ENCODE measurements at regions not wholly inside any gene's neighbourhood (a gene's known extent, or its start where the extent isn't known, plus 50 kb on each side); places are given as distances from the start of the nearest gene placed in this dataset.

- H4K5ac ChIP-seq (ENCODE audit: low read depth, low read length) = no peak overlapping the region
- H3K4ac ChIP-seq (ENCODE audit: low read depth, low read length) = no peak overlapping the region
- no peak overlapping the region for H2BK5ac ChIP-seq (ENCODE audit: low read depth, low read length, poor library complexity, severe bottlenecking)
- WGBS, 2 experiments (ENCODE audit: extremely low coverage in 2 of 2, insufficient read length in 1 of 2) = no CpG with 5 or more reads among the region's 6 CpGs
- ATAC-seq (ENCODE audit: low read depth) (no peak), DNase-seq (no peak)
- H2BK20ac ChIP-seq (ENCODE audit: low read depth, low read length) = no peak overlapping the region
- in situ Hi-C loops (cut with MboI; ENCODE audit: low sequenced_read_pairs) (no loop called here), dilution Hi-C loops (cut with HindIII; ENCODE audit: low sequenced_read_pairs, unreplicated experiment) (no loop called here), intact Hi-C loops (cut with micrococcal nuclease) (no loop called here)
- H2AFZ ChIP-seq (replicated peaks; ENCODE audit: low read length, poor library complexity) = no peak overlapping the region
- H3K14ac ChIP-seq (replicated peaks; ENCODE audit: low read depth, low read length) = no peak overlapping the region
- H3K4me3 ChIP-seq (ENCODE audit: insufficient read depth, low read depth, low read length) = no peak overlapping the region
- no peaks in the 10 kb centered on the region for H4K20me1 ChIP-seq (ENCODE audit: insufficient read depth, low read length)
- no peak overlapping the region for H2BK15ac ChIP-seq (ENCODE audit: low read depth, low read length)
- no peaks in the 10 kb centered on the region for H3K9me1 ChIP-seq (ENCODE audit: insufficient read depth, low read length)
- TF ChIP-seq FOS (IDR thresholded peaks at IDR 0.05; ENCODE audit: low read depth, low read length) = no peak
- no peak for TF ChIP-seq BHLHE40 (IDR thresholded peaks at IDR 0.05; ENCODE audit: low read depth, low read length)
- no peak for TF ChIP-seq MAZ (IDR thresholded peaks at IDR 0.05; ENCODE audit: borderline replicate concordance, low read depth, low read length)
- no peak for TF ChIP-seq CHD1 (IDR thresholded peaks at IDR 0.05; ENCODE audit: low read depth, low read length)
- no peak for TF ChIP-seq RCOR1 (IDR thresholded peaks at IDR 0.05; ENCODE audit: insufficient replicate concordance, low read length)
- no peak for TF ChIP-seq NFE2L2 (IDR thresholded peaks at IDR 0.05; ENCODE audit: low read depth, low read length)
- TF ChIP-seq CTCF (conservative IDR thresholded peaks at IDR 0.05; ENCODE audit: low read depth, low read length) = no peak
- TF ChIP-seq POLR2A (IDR thresholded peaks at IDR 0.05; ENCODE audit: low read depth, low read length) = no peak
- no peak for TF ChIP-seq RAD21 (IDR thresholded peaks at IDR 0.05; ENCODE audit: low read length)
- TF ChIP-seq SMC3 (IDR thresholded peaks at IDR 0.05; ENCODE audit: low read depth, low read length) = no peak
- no peak for TF ChIP-seq CEBPB (IDR thresholded peaks at IDR 0.05; ENCODE audit: low read depth, low read length)
- TF ChIP-seq RFX5 (IDR thresholded peaks at IDR 0.05; ENCODE audit: low read depth, low read length) = no peak
- no peak for TF ChIP-seq MXI1 (IDR thresholded peaks at IDR 0.05; ENCODE audit: borderline replicate concordance, low read depth, low read length)
- no peak for TF ChIP-seq ELK1 (IDR thresholded peaks at IDR 0.05; ENCODE audit: borderline replicate concordance, low read depth, low read length)
- TF ChIP-seq, protein P1, sequence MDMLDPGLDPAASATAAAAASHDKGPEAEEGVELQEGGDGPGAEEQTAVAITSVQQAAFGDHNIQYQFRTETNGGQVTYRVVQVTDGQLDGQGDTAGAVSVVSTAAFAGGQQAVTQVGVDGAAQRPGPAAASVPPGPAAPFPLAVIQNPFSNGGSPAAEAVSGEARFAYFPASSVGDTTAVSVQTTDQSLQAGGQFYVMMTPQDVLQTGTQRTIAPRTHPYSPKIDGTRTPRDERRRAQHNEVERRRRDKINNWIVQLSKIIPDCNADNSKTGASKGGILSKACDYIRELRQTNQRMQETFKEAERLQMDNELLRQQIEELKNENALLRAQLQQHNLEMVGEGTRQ (IDR thresholded peaks at IDR 0.05; ENCODE audit: low read depth, low read length) = no peak
- no peak for TF ChIP-seq MAFK (IDR thresholded peaks at IDR 0.05; ENCODE audit: low read depth, low read length)
- no peak overlapping the region for H3K4me2 ChIP-seq (ENCODE audit: low read depth, low read length)
- H3K9ac ChIP-seq (ENCODE audit: low read depth, low read length) = no peak overlapping the region
- H3K23ac ChIP-seq (ENCODE audit: low read depth, low read length) = no peak overlapping the region
- H2AK5ac ChIP-seq (ENCODE audit: low read depth, low read length) = no peak overlapping the region
- no peak overlapping the region for H3K56ac ChIP-seq (ENCODE audit: extremely low read depth, insufficient read depth, low read length)
- H2BK120ac ChIP-seq (ENCODE audit: low read depth, low read length) = no peak overlapping the region
- H3K4me1 ChIP-seq (ENCODE audit: control insufficient read depth, insufficient read depth, low read length) = no peaks in the 10 kb centered on the region
- H3K9me3 ChIP-seq (ENCODE audit: control insufficient read depth, insufficient read depth, low read length) = no peaks in the 10 kb centered on the region
- H3K27me3 ChIP-seq (ENCODE audit: control insufficient read depth, insufficient read depth, low read length) = no peaks in the 10 kb centered on the region
- H2AK9ac ChIP-seq (replicated peaks; ENCODE audit: low read depth, low read length, poor library complexity) = no peak overlapping the region
- no TSS peak for BruUV-seq (replicated peaks)
- POLR2A ChIA-PET (ENCODE audit: unreplicated experiment) = no interaction called here
- no peak overlapping the region for H4K8ac ChIP-seq (ENCODE audit: low read depth in 2 of 2, low read length in 2 of 2)
- no peaks in the 10 kb centered on the region for H3K36me3 ChIP-seq (ENCODE audit: control insufficient read depth, insufficient read depth, low read length)
- H3K79me1 ChIP-seq (ENCODE audit: low read depth in 1 of 2, low read length in 2 of 2) = no peaks in the 10 kb centered on the region
- no peak overlapping the region for H3K18ac ChIP-seq (ENCODE audit: low read depth, low read length)
- CTCF ChIA-PET = no interaction called here
- H3K27ac ChIP-seq (ENCODE audit: insufficient read depth, low read length) = no peak overlapping the region
- no peak overlapping the region for H4K91ac ChIP-seq (ENCODE audit: insufficient read depth, low read depth, low read length)
Measured at GRCh38 chr5:113723021-113723420, 209.5 kb downstream of the YTHDC2 start.
